ENCODE measurements at regions not wholly inside any gene's neighbourhood (a gene's known extent, or its start where the extent isn't known, plus 50 kb on each side); places are given as distances from the start of the nearest gene placed in this dataset.

GRCh38 chr5:128708841-128709240, 170.8 kb upstream of the FBN2 start:
- no peak for TF ChIP-seq CTCF (IDR thresholded peaks at IDR 0.05)
- H4K20me1 ChIP-seq (ENCODE audit: insufficient read depth, low read length), result no peaks in the 10 kb centered on the region
- Mint-ChIP-seq H3K4me1 (no peaks in the 10 kb centered on the region), H3K27me3 (ENCODE audit: low read depth in 3 of 3) (peaks cover 0 to 1% (median 1%) of the 10 kb centered on the region in 3 donors), H3K4me3 (no peak overlapping the region), H3K9me3 (peaks cover 0 to 12% (median 4%) of the 10 kb centered on the region in 7 donors), H3K27ac (no peak overlapping the region), H3K36me3 (no peaks in the 10 kb centered on the region)
- H3K4me1 ChIP-seq (ENCODE audit: control insufficient read depth in 1 of 2, insufficient read depth in 2 of 2, low read length in 2 of 2), result no peaks in the 10 kb centered on the region
- H3K9ac ChIP-seq (ENCODE audit: insufficient read depth, low read length, poor library complexity, severe bottlenecking), result no peak overlapping the region
- H2AFZ ChIP-seq (ENCODE audit: insufficient read depth, low read depth, low read length, poor library complexity, severe bottlenecking), result no peak overlapping the region
- H3K4me2 ChIP-seq (replicated peaks; ENCODE audit: extremely low read depth, low read length, poor library complexity, severe bottlenecking), result no peak overlapping the region
- WGBS (ENCODE audit: insufficient coverage), result no CpG with 5 or more reads among the region's 1 CpG
- H3K4me3 ChIP-seq (replicated peaks in 1 of 3; ENCODE audit: low read depth in 2 of 3, low read length in 3 of 3), result no peak overlapping the region
- no peaks in the 10 kb centered on the region for H3K79me2 ChIP-seq (ENCODE audit: insufficient read depth, low read length)
- no peak for DNase-seq
- intact Hi-C loops (cut with micrococcal nuclease), result no loop called here
- H3K9me3 ChIP-seq (replicated peaks in 1 of 2; ENCODE audit: control insufficient read depth in 1 of 2, insufficient read depth in 1 of 2, low read length in 2 of 2), result peaks cover 0 to 6% of the 10 kb centered on the region in 2 donors
- no peaks in the 10 kb centered on the region for H3K36me3 ChIP-seq (replicated peaks in 1 of 2; ENCODE audit: control insufficient read depth in 1 of 2, insufficient read depth in 2 of 2, low read length in 2 of 2)
- H3K27me3 ChIP-seq (ENCODE audit: control insufficient read depth in 2 of 2, insufficient read depth in 2 of 2, low read length in 2 of 2), result no peaks in the 10 kb centered on the region
- no peak overlapping the region for H3K27ac ChIP-seq (ENCODE audit: low read depth in 1 of 2, low read length in 2 of 2)

- no peaks in the 10 kb centered on the region for H3K79me2 ChIP-seq (ENCODE audit: insufficient read depth, low read length)
- no peaks in the 10 kb centered on the region for H3K27me3 ChIP-seq (ENCODE audit: control insufficient read depth in 2 of 2, insufficient read depth in 2 of 2, low read length in 2 of 2)
Observed at GRCh38 chr5:128711216-128711615, 173.2 kb upstream of the FBN2 start.

More at GRCh38 chr5:128711216-128711615, 173.2 kb upstream of the FBN2 start:
- Mint-ChIP-seq H3K27ac (no peak overlapping the region), H3K4me3 (no peak overlapping the region), H3K27me3 (ENCODE audit: low read depth in 3 of 3) (peaks cover 0 to 1% (median 1%) of the 10 kb centered on the region in 3 donors), H3K36me3 (no peaks in the 10 kb centered on the region), H3K4me1 (no peaks in the 10 kb centered on the region), H3K9me3 (peaks cover 4 to 11% (median 6%) of the 10 kb centered on the region in 7 donors)
- intact Hi-C loops (cut with micrococcal nuclease), result no loop called here
- Histone ChIP-seq H3K4me1 (ENCODE audit: control insufficient read depth in 1 of 2, insufficient read depth in 2 of 2, low read length in 2 of 2) (no peaks in the 10 kb centered on the region), H3K4me3 (replicated peaks in 1 of 3; ENCODE audit: low read depth in 2 of 3, low read length in 3 of 3) (no peak overlapping the region), H3K4me2 (replicated peaks; ENCODE audit: extremely low read depth, low read length, poor library complexity, severe bottlenecking) (no peak overlapping the region), H3K9ac (ENCODE audit: insufficient read depth, low read length, poor library complexity, severe bottlenecking) (no peak overlapping the region), H3K36me3 (replicated peaks in 1 of 2; ENCODE audit: control insufficient read depth in 1 of 2, insufficient read depth in 2 of 2, low read length in 2 of 2) (no peaks in the 10 kb centered on the region), H4K20me1 (ENCODE audit: insufficient read depth, low read length) (no peaks in the 10 kb centered on the region), H3K9me3 (replicated peaks in 1 of 2; ENCODE audit: control insufficient read depth in 1 of 2, insufficient read depth in 1 of 2, low read length in 2 of 2) (peaks cover 0 to 6% of the 10 kb centered on the region in 2 donors), H2AFZ (ENCODE audit: insufficient read depth, low read depth, low read length, poor library complexity, severe bottlenecking) (no peak overlapping the region), H3K27ac (ENCODE audit: low read depth in 1 of 2, low read length in 2 of 2) (no peak overlapping the region)
- WGBS (ENCODE audit: insufficient coverage), result no CpG with 5 or more reads among the region's 2 CpGs
- DNase-seq, result no peak
- no peak for TF ChIP-seq CTCF (IDR thresholded peaks at IDR 0.05)
